Fibroblast of lung (primary cell): ENCODE measurements at regions not wholly inside any gene's neighbourhood (a gene's known extent, or its start where the extent isn't known, plus 50 kb on each side); places are given as distances from the start of the nearest gene placed in this dataset.

Experiments
- EZH2 ChIP-seq: IDR thresholded peaks from 2 replicates; pipeline ENCODE4 v1.5.1; 2012; ENCODE audit warnings: low read length, control low read depth, mild to moderate bottlenecking; ENCODE audit errors: missing control alignments
- TF ChIP-seq, protein P1 (sequence below), 2 donors: IDR thresholded peaks in 1 of 2; conservative IDR thresholded peaks in 1 of 2; 1 replicate in 1 of 2; 2 replicates in 1 of 2; pipeline ENCODE4 v1.5.1; 2011 to 2012; ENCODE audit warnings: low read length in 2 of 2, control low read depth in 1 of 2, inconsistent platforms in 1 of 2, low read depth in 1 of 2, mild to moderate bottlenecking in 1 of 2

DNA sequence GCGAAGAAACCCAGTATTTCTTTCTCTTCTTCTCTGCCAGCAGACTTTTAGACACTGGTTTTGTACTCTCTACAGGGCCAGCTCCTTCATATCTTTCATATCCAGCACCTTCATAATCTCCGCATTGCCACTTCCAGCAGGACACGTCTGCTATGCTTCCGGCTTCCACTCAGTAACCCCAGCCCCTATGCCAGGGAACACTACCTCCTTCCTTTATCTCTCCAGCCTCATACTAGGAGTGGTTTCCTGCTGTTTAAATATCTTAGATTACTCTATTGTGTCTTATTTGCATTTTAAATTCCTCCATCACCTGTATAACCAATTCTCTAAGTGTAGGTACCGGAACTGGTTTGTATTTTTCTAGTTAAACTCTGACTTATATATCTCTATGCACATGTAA is 667.8 kb upstream of the ID4 start:
- TF ChIP-seq, protein P1, sequence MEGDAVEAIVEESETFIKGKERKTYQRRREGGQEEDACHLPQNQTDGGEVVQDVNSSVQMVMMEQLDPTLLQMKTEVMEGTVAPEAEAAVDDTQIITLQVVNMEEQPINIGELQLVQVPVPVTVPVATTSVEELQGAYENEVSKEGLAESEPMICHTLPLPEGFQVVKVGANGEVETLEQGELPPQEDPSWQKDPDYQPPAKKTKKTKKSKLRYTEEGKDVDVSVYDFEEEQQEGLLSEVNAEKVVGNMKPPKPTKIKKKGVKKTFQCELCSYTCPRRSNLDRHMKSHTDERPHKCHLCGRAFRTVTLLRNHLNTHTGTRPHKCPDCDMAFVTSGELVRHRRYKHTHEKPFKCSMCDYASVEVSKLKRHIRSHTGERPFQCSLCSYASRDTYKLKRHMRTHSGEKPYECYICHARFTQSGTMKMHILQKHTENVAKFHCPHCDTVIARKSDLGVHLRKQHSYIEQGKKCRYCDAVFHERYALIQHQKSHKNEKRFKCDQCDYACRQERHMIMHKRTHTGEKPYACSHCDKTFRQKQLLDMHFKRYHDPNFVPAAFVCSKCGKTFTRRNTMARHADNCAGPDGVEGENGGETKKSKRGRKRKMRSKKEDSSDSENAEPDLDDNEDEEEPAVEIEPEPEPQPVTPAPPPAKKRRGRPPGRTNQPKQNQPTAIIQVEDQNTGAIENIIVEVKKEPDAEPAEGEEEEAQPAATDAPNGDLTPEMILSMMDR (conservative IDR thresholded peaks at IDR 0.05 in 1 of 2, IDR thresholded peaks at IDR 0.05 in 1 of 2; ENCODE audit: low read depth in 1 of 2, low read length in 2 of 2), result no peak
- TF ChIP-seq EZH2, result no peak
